Omental fat pad (tissue), 3 donors: ENCODE measurements at regions not wholly inside any gene's neighbourhood (a gene's known extent, or its start where the extent isn't known, plus 50 kb on each side); places are given as distances from the start of the nearest gene placed in this dataset.
A peak's percentile ranks its signal among the peaks of the same experiment; 100 is the strongest.

ENCODE experiments used
- ATAC-seq: fragments of 150-250 bp; one replicate; pipeline ENCODE4 v1.9.1; 2016; ENCODE audit warnings: mild to moderate bottlenecking, moderate library complexity; ENCODE audit not compliant: low FRiP score
- DNase-seq: peaks from one replicate; pipeline ENCODE4 v3.0.0-alpha.2; 2019; ENCODE audit warnings: low spot score
- CTCF ChIP-seq, 3 donors: fragments of 450-650 bp; IDR thresholded peaks; one replicate each; pipeline ENCODE4 v1.5.1; 2016 to 2017; ENCODE audit warnings: antibody characterized with exemption in 3 of 3, mild to moderate bottlenecking in 3 of 3, moderate library complexity in 2 of 3

- ATAC-seq, result no peak
Observed at GRCh38 chrX:40835526-40835925, 100.2 kb upstream of the MED14 start.

GRCh38 chrX:40843643-40844042 lies 108.3 kb upstream of the MED14 start:
- no peak for ATAC-seq
- TF ChIP-seq CTCF (IDR thresholded peaks at IDR 0.05), result no peak
- no peak for DNase-seq

More at GRCh38 chrX:40835526-40835925, 100.2 kb upstream of the MED14 start:
- TF ChIP-seq CTCF (IDR thresholded peaks at IDR 0.05), result no peak
- DNase-seq, result no peak

- ATAC-seq (no peak), DNase-seq (no peak)
- no peak for TF ChIP-seq CTCF (IDR thresholded peaks at IDR 0.05)
Observed at GRCh38 chrX:40844471-40844870, 109.1 kb upstream of the MED14 start.

GRCh38 chrX:40845331-40845911 lies 110.1 kb upstream of the MED14 start:
- no peak for TF ChIP-seq CTCF (IDR thresholded peaks at IDR 0.05)
- ATAC-seq (peak; percentile 59), DNase-seq (no peak)

GRCh38 chrX:40849906-40850823 lies 114.8 kb upstream of the MED14 start:
- no peak for TF ChIP-seq CTCF (IDR thresholded peaks at IDR 0.05)
- DNase-seq, result no peak
- no peak for ATAC-seq

- no peak for TF ChIP-seq CTCF (IDR thresholded peaks at IDR 0.05)
- no peak for ATAC-seq
- no peak for DNase-seq
Observed at GRCh38 chrX:40852586-40852985, 117.2 kb upstream of the MED14 start.
